ENCODE measurements at regions not wholly inside any gene's neighbourhood (a gene's known extent, or its start where the extent isn't known, plus 50 kb on each side); places are given as distances from the start of the nearest gene placed in this dataset.

DNA sequence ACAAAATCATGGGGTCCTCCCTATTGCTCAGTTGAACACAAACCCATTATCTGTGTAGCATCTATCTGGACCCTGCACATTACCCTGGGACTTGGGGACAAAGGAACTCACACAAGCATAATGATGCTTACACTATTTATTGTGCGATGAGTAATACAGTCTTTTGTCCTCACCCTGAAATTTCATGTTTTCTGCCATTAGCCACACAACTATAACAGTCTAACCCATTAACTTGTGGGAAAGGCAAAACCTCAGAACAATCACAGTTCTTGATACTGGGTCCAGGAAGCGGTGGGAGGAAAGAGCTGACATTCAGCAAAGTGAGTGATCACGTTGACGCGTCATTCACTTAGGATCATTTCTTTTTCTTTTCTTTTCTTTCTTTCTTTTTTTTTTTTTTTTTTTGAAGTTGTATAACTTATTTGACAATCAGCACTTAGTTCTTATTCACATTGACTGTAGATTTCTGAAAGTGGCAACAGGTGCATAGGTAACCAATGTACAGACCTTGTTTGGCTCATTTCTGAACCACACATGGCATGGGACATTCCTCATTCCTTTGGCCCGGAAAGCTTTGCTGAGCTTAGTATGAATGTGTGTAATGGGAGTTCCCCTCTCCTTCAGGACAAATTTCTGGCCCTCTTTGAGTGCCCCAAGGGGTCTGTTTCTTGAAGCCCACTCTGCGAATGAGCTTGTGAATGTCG lies 94.8 kb upstream of the CNKSR3 start:
- H3K9me3 ChIP-seq: no peaks in the 10 kb centered on the region
- ATAC-seq (no peak), DNase-seq (no peak)
- no peak overlapping the region for H3K27ac ChIP-seq
- H3K36me3 ChIP-seq: no peaks in the 10 kb centered on the region
- H3K4me1 ChIP-seq: no peaks in the 10 kb centered on the region
- intact Hi-C loops (cut with DNase I): no loop called here
- TF ChIP-seq, protein P1, sequence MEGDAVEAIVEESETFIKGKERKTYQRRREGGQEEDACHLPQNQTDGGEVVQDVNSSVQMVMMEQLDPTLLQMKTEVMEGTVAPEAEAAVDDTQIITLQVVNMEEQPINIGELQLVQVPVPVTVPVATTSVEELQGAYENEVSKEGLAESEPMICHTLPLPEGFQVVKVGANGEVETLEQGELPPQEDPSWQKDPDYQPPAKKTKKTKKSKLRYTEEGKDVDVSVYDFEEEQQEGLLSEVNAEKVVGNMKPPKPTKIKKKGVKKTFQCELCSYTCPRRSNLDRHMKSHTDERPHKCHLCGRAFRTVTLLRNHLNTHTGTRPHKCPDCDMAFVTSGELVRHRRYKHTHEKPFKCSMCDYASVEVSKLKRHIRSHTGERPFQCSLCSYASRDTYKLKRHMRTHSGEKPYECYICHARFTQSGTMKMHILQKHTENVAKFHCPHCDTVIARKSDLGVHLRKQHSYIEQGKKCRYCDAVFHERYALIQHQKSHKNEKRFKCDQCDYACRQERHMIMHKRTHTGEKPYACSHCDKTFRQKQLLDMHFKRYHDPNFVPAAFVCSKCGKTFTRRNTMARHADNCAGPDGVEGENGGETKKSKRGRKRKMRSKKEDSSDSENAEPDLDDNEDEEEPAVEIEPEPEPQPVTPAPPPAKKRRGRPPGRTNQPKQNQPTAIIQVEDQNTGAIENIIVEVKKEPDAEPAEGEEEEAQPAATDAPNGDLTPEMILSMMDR (IDR thresholded peaks at IDR 0.05): no peak
- H3K4me3 ChIP-seq: no peak overlapping the region
- no peaks in the 10 kb centered on the region for H3K27me3 ChIP-seq (ENCODE audit: low read depth)

- H3K27me3 ChIP-seq (ENCODE audit: low read depth): no peaks in the 10 kb centered on the region
- ATAC-seq (no peak), DNase-seq (no peak)
- H3K27ac ChIP-seq: no peak overlapping the region
- TF ChIP-seq, protein P1 (IDR thresholded peaks at IDR 0.05): no peak
- no peaks in the 10 kb centered on the region for H3K9me3 ChIP-seq
- H3K4me1 ChIP-seq: no peaks in the 10 kb centered on the region
- intact Hi-C loops (cut with DNase I): no loop called here
- H3K4me3 ChIP-seq: no peak overlapping the region
- no peaks in the 10 kb centered on the region for H3K36me3 ChIP-seq
Observed at GRCh38 chr6:154605882-154606370, 95.4 kb upstream of the CNKSR3 start.

DNA sequence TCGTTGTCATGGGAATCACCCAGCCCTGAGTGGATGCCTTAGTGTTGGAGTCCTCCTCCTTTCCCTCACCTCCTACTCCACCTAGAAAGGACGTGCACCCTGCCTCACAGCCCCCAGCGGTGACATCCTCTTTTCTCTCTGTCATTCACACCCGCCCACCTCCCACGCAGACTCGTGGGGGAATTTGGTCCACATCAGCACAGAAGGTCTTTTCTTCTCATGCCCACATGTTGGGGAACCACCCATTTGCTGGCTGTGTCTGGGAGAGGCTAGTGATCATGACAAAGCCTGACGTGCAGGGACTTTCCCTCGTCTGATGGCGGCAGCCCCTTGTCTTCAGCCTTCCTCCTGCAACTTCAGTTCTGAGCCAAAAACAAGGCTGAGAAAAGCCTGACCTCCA lies 96.0 kb upstream of the CNKSR3 start:
- DNase-seq (no peak), ATAC-seq (peak in 1 of 2 donors; percentile 29)
- Histone ChIP-seq H3K36me3 (no peaks in the 10 kb centered on the region), H3K27me3 (ENCODE audit: low read depth) (no peaks in the 10 kb centered on the region), H3K9me3 (no peaks in the 10 kb centered on the region), H3K4me1 (no peaks in the 10 kb centered on the region), H3K27ac (no peak overlapping the region), H3K4me3 (no peak overlapping the region)
- TF ChIP-seq, protein P1 (IDR thresholded peaks at IDR 0.05): no peak
- intact Hi-C loops (cut with DNase I): no loop called here

DNA sequence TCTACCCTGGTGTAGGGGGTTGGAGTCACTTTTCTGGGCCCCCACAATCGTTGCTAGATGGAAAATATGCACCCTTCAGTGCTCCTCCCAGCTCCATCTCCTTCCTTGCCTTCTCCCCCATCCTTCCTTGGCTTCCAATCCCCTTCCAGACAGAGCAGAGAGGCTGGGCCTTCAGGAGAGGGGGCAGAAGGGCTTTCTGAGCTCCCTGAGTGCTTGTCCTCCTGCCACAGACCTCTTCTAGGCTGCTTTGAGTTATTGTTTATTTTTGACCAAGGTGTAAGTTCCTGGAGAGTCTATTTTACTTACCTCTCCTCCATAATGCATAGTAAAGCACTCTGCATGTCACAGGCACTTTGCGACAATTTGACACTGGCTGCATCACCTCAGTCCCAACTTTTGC lies 96.4 kb upstream of the CNKSR3 start:
- TF ChIP-seq, protein P1 (IDR thresholded peaks at IDR 0.05): no peak
- DNase-seq: no peak
- Histone ChIP-seq H3K4me3 (no peak overlapping the region), H3K4me1 (no peaks in the 10 kb centered on the region), H3K36me3 (no peaks in the 10 kb centered on the region), H3K27me3 (ENCODE audit: low read depth) (no peaks in the 10 kb centered on the region), H3K27ac (no peak overlapping the region), H3K9me3 (no peaks in the 10 kb centered on the region)
- ATAC-seq: peak; percentile 50 to 54
- intact Hi-C loops (cut with DNase I): no loop called here

DNA sequence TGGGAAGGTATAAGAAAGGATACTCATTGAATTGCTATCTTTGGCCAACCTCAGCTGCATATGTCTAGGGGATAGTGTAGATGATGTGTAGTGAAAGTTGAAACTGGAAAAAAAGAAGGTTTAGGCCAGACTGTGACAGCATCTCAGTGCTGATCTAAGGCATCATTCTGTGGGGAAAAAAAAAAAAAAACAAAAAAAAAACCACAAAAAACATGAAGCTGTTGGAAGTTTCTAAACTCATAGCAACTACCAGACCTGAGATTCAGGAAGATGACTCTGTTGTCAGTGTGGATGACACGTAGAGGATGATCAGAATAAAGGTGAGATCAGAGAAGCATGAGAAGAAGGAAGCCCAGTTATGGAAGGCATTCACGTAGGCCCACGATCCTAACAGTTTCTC lies 100.8 kb upstream of the CNKSR3 start:
- DNase-seq (no peak), ATAC-seq (no peak)
- Histone ChIP-seq H3K27me3 (ENCODE audit: low read depth) (no peaks in the 10 kb centered on the region), H3K4me1 (no peaks in the 10 kb centered on the region), H3K4me3 (no peak overlapping the region), H3K9me3 (no peaks in the 10 kb centered on the region), H3K27ac (no peak overlapping the region), H3K36me3 (no peaks in the 10 kb centered on the region)
- intact Hi-C loops (cut with DNase I): no loop called here
- TF ChIP-seq, protein P1 (IDR thresholded peaks at IDR 0.05): no peak
